ENCODE measurements at regions not wholly inside any gene's neighbourhood (a gene's known extent, or its start where the extent isn't known, plus 50 kb on each side); places are given as distances from the start of the nearest gene placed in this dataset.
"Not testable (repeated sequence)": the region's sequence is repeated elsewhere in the genome, so short reads cannot be mapped to it uniquely, and the experiment has no call there.

DNA sequence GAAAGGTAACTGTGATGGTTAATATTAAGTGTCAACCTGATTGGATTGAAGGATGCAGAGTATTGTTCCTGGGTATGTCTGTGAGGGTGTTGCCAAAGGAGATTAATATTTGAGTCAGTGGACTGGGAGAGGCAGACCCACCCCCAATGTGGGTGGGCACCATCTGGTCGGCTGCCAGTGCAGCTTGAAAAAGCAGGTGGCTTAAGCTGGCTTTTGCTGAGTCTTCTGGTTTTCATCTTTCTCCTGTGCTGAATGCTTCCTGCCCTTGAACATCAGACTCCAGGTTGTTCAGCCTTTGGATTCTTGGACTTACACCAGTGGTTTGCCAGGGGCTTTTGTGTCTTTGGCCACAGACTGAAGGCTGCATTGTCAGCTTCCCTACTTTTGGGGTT, 243.2 kb downstream of the ATXN7L3B start:
- not testable (repeated sequence) for H3K4me1 Mint-ChIP-seq, H3K36me3 Mint-ChIP-seq

DNA sequence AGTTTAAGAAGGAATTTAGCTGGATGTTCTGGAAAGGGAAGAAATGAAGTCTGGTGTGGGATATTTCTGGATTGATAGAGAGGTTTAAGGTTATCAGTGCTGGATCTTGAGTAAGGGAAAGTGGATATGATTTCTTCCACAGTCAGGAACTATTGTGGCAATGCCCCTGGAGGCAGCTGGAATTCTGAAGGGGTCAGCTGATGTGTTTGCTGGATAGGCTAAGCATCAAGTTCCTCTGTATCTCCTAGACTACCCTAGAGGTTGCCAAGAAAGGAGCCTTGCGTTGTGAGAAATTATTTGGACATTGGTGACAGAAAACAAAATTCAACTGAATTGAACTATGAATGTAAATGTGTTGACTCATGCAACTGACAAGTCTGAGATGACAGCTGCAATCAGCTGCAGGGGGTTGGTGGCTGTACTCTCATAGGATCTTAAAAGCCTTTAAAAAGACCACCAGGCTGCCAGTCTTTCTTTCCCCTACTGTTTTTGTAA, 244.4 kb downstream of the ATXN7L3B start:
- Mint-ChIP-seq H3K27ac (no peak overlapping the region), H3K9me3 (peaks cover 0 to 3% (median 0%) of the 10 kb centered on the region in 9 donors), H3K36me3 (no peaks in the 10 kb centered on the region), H3K4me3 (no peak overlapping the region), H3K27me3 (peaks cover 0 to 4% (median 0%) of the 10 kb centered on the region in 5 donors), H3K4me1 (no peaks in the 10 kb centered on the region)
- ATAC-seq (no peak), DNase-seq (no peak)
- POLR2A ChIA-PET = no interaction called here

More for the DNA sequence above, 243.2 kb downstream of the ATXN7L3B start:
- DNase-seq, H3K27me3 Mint-ChIP-seq, H3K27ac Mint-ChIP-seq, H3K4me3 Mint-ChIP-seq, H3K9me3 Mint-ChIP-seq, POLR2A ChIA-PET, ATAC-seq: not testable (repeated sequence)

DNA sequence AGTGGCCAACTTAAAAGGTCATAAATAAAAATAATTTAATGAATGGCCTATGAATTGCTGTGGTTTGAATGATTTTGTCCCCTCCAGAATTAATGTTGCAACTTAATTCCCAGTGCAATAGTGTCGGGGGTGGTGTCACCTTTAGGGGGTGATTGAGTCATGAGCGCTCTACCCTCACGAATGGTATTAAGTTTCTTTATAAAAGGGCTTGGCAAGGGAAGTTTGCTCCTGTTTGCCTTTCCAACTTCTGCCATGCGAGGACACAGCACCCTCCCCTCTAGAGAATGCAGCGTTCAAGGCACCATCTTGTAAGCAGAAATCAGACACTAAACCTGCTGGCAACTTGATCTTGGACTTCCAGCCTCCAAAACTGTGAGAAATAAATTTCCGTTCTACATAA, 253.3 kb downstream of the ATXN7L3B start:
- no peak overlapping the region for H3K4me3 Mint-ChIP-seq
- ATAC-seq (no peak), DNase-seq (no peak)
- POLR2A ChIA-PET = no interaction called here
- no peak overlapping the region for H3K27ac Mint-ChIP-seq
- H3K27me3 Mint-ChIP-seq = peaks cover 0 to 25% (median 5%) of the 10 kb centered on the region in 5 donors
- no peaks in the 10 kb centered on the region for H3K36me3 Mint-ChIP-seq
- no peaks in the 10 kb centered on the region for H3K4me1 Mint-ChIP-seq
- H3K9me3 Mint-ChIP-seq = peaks cover 0 to 6% (median 0%) of the 10 kb centered on the region in 9 donors

DNA sequence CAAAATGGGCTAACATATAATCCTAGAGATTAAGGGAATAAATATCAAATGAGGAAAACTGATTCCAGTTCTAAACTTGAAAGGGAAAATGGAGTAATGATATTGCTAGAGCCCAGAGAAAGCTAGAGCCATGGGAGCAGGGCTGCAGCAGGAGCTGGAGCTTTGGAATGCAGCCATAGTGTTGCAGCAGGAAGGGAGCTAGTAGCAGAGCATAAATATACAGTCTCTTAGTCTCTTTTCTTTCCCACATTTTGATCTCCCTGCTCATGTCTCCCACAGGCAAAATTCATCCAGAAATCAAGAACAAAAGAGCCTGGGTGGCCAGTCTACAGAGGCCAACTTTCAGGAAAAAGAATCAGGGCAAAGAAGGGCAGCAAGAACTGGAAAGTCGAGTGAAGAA, 253.7 kb downstream of the ATXN7L3B start:
- POLR2A ChIA-PET = no interaction called here
- DNase-seq (no peak), ATAC-seq (no peak)
- Mint-ChIP-seq H3K36me3 (no peaks in the 10 kb centered on the region), H3K4me3 (no peak overlapping the region), H3K27ac (no peak overlapping the region), H3K4me1 (no peaks in the 10 kb centered on the region), H3K9me3 (peaks cover 0 to 6% (median 0%) of the 10 kb centered on the region in 9 donors), H3K27me3 (peaks cover 0 to 25% (median 5%) of the 10 kb centered on the region in 5 donors)

DNA sequence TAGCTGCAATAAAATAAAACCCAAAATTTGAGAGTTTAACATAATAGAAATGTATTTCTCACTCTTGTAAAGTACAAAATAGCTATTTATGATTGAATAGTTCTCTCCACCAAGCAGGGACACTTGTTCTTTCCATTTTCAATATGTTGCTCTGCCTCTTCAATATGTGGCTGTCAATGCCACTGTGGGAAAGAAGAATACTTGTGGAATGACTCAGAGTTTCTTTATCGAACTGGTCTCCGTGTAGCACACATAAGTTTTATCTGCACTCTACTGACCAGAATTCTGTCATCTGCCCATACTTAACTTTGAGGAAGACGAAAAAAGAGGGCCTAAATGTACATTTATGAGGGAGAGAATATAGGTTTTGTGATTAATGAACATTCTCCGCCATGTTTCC, 256.9 kb downstream of the ATXN7L3B start:
- H3K36me3 Mint-ChIP-seq = no peaks in the 10 kb centered on the region
- H3K9me3 Mint-ChIP-seq = peaks cover 0 to 3% (median 0%) of the 10 kb centered on the region in 9 donors
- DNase-seq (no peak), ATAC-seq (no peak)
- H3K27me3 Mint-ChIP-seq = peaks cover 0 to 13% (median 3%) of the 10 kb centered on the region in 5 donors
- POLR2A ChIA-PET = no interaction called here
- no peaks in the 10 kb centered on the region for H3K4me1 Mint-ChIP-seq
- H3K4me3 Mint-ChIP-seq = no peak overlapping the region
- no peak overlapping the region for H3K27ac Mint-ChIP-seq

DNA sequence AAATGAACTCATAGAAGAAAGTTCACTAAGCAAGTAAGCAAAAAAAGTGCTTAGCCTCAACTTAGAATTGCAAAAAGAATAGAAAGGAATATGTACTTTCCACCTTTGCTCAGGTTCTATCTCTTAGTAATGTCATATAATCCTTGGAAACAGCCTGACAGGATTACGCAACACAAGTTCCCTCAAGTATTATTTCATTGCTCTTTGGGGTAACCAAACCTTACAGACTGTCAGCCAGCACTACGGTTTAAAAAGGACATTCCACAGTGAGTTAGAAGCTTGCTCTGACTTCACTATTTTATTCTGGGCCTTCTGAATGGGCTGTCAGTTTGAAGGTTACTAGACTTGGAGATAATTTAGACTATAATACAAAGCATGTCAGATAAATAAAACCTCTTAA, 264.0 kb downstream of the ATXN7L3B start:
- no peaks in the 10 kb centered on the region for H3K4me1 Mint-ChIP-seq
- H3K27ac Mint-ChIP-seq = no peak overlapping the region
- H3K4me3 Mint-ChIP-seq = no peak overlapping the region
- DNase-seq (no peak), ATAC-seq (no peak)
- peaks cover 0 to 7% (median 0%) of the 10 kb centered on the region in 5 donors for H3K27me3 Mint-ChIP-seq
- no peaks in the 10 kb centered on the region for H3K36me3 Mint-ChIP-seq
- POLR2A ChIA-PET = no interaction called here
- H3K9me3 Mint-ChIP-seq = peaks cover 0 to 3% (median 0%) of the 10 kb centered on the region in 9 donors

DNA sequence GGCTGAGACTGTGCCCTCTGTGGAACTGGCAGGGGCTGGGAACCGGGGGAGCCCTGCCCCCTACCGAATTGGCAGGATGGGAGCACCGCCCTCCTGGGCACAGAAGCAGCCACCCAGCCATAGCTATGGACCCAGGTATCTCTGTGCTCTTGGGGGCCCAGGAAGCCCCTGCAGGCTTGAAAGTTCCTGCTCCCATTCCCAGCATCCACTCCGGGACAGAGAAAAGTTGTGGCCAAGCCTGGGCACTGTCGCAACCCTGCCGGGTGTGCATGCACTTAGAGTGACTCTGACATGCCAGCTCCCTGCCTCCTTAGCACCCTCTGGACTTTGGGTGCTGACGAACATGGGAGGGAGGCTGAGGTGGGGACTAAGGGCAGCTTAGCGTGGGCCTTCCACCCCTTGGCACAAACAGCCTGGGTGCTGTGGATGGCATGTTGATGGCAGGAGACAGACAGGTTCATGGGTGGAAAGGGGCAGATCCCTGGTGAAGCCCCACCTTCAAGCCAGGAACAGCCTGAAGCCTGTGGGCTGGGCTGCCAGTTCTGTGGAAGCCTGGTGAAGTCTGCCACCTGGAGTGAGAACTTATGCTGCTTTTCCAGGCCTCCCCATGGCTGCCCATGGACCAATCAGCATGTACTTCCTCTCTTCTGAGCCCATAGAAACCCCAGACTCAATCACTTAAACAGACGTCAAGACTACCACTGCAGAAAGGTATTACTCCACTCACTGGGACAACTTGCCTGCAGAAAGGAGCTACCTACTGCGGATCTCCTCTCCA, 279.0 kb downstream of the ATXN7L3B start:
- Mint-ChIP-seq H3K27ac (no peak overlapping the region), H3K4me1 (peaks cover 0 to 1% (median 0%) of the 10 kb centered on the region in 4 donors), H3K4me3 (no peak overlapping the region), H3K27me3 (no peaks in the 10 kb centered on the region), H3K36me3 (peaks cover 0 to 2% (median 0%) of the 10 kb centered on the region in 3 donors), H3K9me3 (peaks cover 0 to 9% (median 5%) of the 10 kb centered on the region in 9 donors)
- POLR2A ChIA-PET = interaction anchor here (0.6 kb wide), 1 partner anchor 814 kb away, joined by 4 read pairs; no protein-coding TSS in a partner anchor
- no peak for DNase-seq
- no peak for ATAC-seq

DNA sequence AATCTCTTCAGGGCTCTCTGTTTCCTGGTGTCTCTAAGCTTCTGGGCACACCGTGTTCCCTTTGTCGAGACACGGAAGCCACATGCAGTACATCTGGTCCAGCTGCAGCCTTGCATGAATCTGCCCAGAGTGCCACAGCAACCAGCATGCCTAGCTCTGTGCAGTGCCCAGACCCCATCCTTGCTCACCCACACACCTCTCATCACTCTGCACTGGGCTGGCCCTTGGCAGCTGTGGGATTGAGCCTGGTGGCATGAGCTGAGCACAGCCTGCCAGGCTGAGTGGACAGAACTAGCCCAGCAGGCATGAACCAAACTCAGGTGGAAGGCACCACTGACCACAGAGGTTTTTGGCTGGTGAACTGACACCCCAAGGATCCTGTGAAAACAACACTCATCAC, 279.9 kb downstream of the ATXN7L3B start:
- Mint-ChIP-seq H3K4me3 (no peak overlapping the region), H3K36me3 (peaks cover 0 to 2% (median 0%) of the 10 kb centered on the region in 3 donors), H3K4me1 (peaks cover 0 to 1% (median 0%) of the 10 kb centered on the region in 4 donors), H3K27ac (no peak overlapping the region), H3K27me3 (no peaks in the 10 kb centered on the region), H3K9me3 (peaks cover 0 to 9% (median 5%) of the 10 kb centered on the region in 9 donors)
- no peak for ATAC-seq
- no peak for DNase-seq
- POLR2A ChIA-PET = interaction anchor here (0.6 kb wide), 1 partner anchor 813 kb away, joined by 4 read pairs; no protein-coding TSS in a partner anchor

DNA sequence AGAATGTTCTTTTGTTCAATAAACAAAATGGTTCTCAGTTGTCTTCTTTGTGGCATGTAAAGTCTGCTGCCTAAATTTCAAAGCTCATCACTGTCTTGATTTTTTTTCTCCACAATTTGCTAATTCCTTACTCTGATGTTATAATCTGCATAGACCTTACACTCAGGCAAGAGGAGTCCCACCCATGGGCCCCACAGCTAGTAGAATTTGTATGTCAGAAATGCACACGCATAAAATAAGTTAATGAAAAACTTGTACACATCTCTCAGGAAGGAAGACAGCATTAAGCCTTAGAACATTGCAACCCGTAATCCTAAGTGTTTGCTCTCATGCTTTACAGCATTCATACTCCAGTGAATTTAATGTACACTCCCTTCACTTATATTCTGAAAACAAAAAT, 280.8 kb downstream of the ATXN7L3B start:
- Mint-ChIP-seq H3K27me3 (no peaks in the 10 kb centered on the region), H3K4me1 (peaks cover 0 to 1% (median 0%) of the 10 kb centered on the region in 4 donors), H3K9me3 (peaks cover 0 to 9% (median 5%) of the 10 kb centered on the region in 9 donors), H3K27ac (no peak overlapping the region), H3K4me3 (no peak overlapping the region), H3K36me3 (peaks cover 0 to 2% (median 0%) of the 10 kb centered on the region in 3 donors)
- POLR2A ChIA-PET = no interaction called here
- DNase-seq (no peak), ATAC-seq (no peak)

DNA sequence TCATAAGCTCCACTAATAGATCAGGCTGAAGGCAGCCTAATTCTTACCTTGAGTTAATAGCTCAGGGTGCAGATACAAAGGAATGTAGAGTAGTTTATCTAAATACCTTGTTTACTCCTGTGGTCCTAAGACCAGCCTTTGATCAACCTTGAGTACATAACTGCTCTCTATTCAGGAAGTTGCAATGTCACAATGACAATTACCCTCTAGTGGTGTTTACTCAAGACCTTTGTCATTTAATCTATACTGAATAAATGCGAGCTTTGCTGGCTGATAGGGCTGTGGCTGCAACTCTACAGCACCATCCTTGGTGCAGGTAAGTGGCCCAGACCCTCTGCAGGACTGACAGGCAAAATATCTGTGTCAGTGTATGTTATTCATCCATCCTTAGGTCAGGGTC, 282.7 kb downstream of the ATXN7L3B start:
- DNase-seq (no peak), ATAC-seq (no peak)
- Mint-ChIP-seq H3K27me3 (no peaks in the 10 kb centered on the region), H3K4me1 (peaks cover 0 to 1% (median 0%) of the 10 kb centered on the region in 4 donors), H3K9me3 (peaks cover 0 to 16% (median 3%) of the 10 kb centered on the region in 9 donors), H3K27ac (no peak overlapping the region), H3K4me3 (no peak overlapping the region), H3K36me3 (peaks cover 0 to 5% (median 0%) of the 10 kb centered on the region in 3 donors)
- POLR2A ChIA-PET = no interaction called here

DNA sequence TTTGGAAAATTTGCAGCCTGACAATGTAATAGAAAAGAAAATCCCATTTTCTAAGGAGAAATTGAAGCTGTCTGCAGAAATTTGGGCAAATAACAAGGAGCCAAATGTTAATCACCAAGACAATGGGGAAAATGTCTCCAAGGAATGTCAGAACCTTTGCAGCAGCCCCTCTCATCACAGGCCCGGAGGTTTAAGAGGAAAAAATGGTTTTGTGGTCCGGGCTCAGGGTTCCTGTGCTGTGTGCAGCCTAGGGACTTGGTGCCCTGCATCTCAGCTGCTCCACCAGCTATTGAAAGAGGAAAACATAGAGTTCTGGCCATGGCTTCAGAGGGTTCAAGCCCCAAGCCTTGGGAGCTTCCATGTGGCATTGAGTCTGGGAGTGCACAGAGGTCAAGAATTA, 298.9 kb downstream of the ATXN7L3B start:
- Mint-ChIP-seq H3K27me3 (no peaks in the 10 kb centered on the region), H3K4me1 (no peaks in the 10 kb centered on the region), H3K36me3 (peaks cover 0 to 18% (median 0%) of the 10 kb centered on the region in 3 donors), H3K27ac (no peak overlapping the region), H3K9me3 (peaks cover 0 to 29% (median 7%) of the 10 kb centered on the region in 9 donors), H3K4me3 (no peak overlapping the region)
- DNase-seq (no peak), ATAC-seq (no peak)
- POLR2A ChIA-PET = no interaction called here

DNA sequence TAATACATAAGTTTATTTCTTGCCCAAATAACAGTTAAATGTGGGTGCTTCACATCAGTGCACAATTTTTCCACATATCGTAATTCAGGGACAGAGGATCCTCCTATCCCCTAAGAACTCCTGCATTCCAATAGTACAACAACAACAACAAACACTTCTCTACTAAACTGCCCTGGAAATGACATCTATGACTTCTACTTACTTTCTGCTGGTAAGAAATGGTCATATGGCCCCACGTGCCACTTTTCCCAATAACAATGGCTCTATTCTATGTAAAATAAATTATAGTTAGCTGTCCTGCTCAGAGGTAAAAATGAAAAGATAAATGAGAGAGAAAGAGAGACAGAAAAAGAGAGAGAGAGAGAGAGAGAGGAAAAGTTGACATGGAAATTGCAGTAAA, 308.5 kb downstream of the ATXN7L3B start:
- no peak overlapping the region for H3K4me3 Mint-ChIP-seq
- H3K27ac Mint-ChIP-seq = no peak overlapping the region
- H3K4me1 Mint-ChIP-seq = no peaks in the 10 kb centered on the region
- DNase-seq (no peak), ATAC-seq (no peak)
- no peaks in the 10 kb centered on the region for H3K27me3 Mint-ChIP-seq
- H3K36me3 Mint-ChIP-seq = no peaks in the 10 kb centered on the region
- H3K9me3 Mint-ChIP-seq = no peaks in the 10 kb centered on the region
- POLR2A ChIA-PET = no interaction called here

DNA sequence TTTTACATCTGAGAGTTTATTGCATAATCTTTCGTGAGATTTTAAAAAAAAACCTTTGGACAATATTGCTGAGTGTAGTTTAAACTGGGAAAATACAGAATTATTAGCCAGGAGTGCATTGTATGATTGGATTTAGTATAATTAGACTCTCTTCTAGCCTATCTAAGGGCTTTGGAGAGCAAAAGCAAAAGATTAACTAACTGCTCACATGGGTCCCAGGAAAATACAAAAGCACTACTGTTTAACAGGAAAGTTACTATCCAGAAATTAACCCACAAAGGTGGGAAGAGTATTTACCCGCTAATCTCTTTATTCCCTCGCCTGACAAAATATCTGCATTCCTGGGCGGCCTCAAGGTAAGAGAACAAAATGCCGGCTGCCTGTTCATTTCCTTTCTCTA, 309.5 kb downstream of the ATXN7L3B start:
- Mint-ChIP-seq H3K36me3 (no peaks in the 10 kb centered on the region), H3K27me3 (no peaks in the 10 kb centered on the region), H3K27ac (no peak overlapping the region), H3K4me3 (no peak overlapping the region), H3K4me1 (no peaks in the 10 kb centered on the region), H3K9me3 (no peaks in the 10 kb centered on the region)
- ATAC-seq (no peak), DNase-seq (no peak)
- POLR2A ChIA-PET = no interaction called here
